ENCODE measurements at regions not wholly inside any gene's neighbourhood (a gene's known extent, or its start where the extent isn't known, plus 50 kb on each side); places are given as distances from the start of the nearest gene placed in this dataset.
"Not testable (repeated sequence)": the region's sequence is repeated elsewhere in the genome, so short reads cannot be mapped to it uniquely, and the experiment has no call there.

- no peak for ATAC-seq
Measured at GRCh38 chr7:81473236-81473635, 296.6 kb downstream of the HGF start.

- ATAC-seq, result no peak
Measured at GRCh38 chr7:81470724-81471379, 299.0 kb downstream of the HGF start.

- ATAC-seq, result peak; percentile 59
Measured at GRCh38 chr7:81469869-81470723, 299.8 kb downstream of the HGF start.

GRCh38 chr7:81469153-81469868, 300.5 kb downstream of the HGF start:
- ATAC-seq, result no peak

- no peak for ATAC-seq
Measured at GRCh38 chr7:81468526-81468925, 301.3 kb downstream of the HGF start.

- no peak for ATAC-seq
Measured at GRCh38 chr7:81467964-81468363, 301.9 kb downstream of the HGF start.

GRCh38 chr7:81462672-81463071, 307.2 kb downstream of the HGF start:
- no peak for ATAC-seq

- no peak for ATAC-seq
Measured at GRCh38 chr7:81460250-81461045, 309.4 kb downstream of the HGF start.

GRCh38 chr7:81459485-81459884, 310.4 kb downstream of the HGF start:
- ATAC-seq, result no peak

- ATAC-seq, result no peak
Measured at GRCh38 chr7:81457852-81458522, 311.9 kb downstream of the HGF start.

- ATAC-seq, result not testable (repeated sequence)
Measured at GRCh38 chr7:81453770-81454169, 316.1 kb downstream of the HGF start.

- no peak for ATAC-seq
Measured at GRCh38 chr7:81449105-81449504, 320.7 kb downstream of the HGF start.

- ATAC-seq, result peak; percentile 47
Measured at GRCh38 chr7:81447351-81447952, 322.4 kb downstream of the HGF start.

- no peak for ATAC-seq
Measured at GRCh38 chr7:81446212-81446611, 323.6 kb downstream of the HGF start.

GRCh38 chr7:81445462-81445861, 324.4 kb downstream of the HGF start:
- no peak for ATAC-seq

- ATAC-seq, result no peak
Measured at GRCh38 chr7:81441750-81442149, 328.1 kb downstream of the HGF start.

- ATAC-seq, result no peak
Measured at GRCh38 chr7:81439591-81439990, 330.3 kb downstream of the HGF start.

- ATAC-seq, result not testable (repeated sequence)
Measured at GRCh38 chr7:81437160-81437559, 332.7 kb downstream of the HGF start.

- ATAC-seq, result no peak
Measured at GRCh38 chr7:81433692-81434331, 336.0 kb downstream of the HGF start.

- no peak for ATAC-seq
Measured at GRCh38 chr7:81433206-81433605, 336.6 kb downstream of the HGF start.

GRCh38 chr7:81430761-81431160, 339.1 kb downstream of the HGF start:
- ATAC-seq, result no peak

Data from esophagus mucosa (tissue), 1 donor.